Endodermal cell (in vitro differentiated cells): ENCODE measurements at regions not wholly inside any gene's neighbourhood (a gene's known extent, or its start where the extent isn't known, plus 50 kb on each side); places are given as distances from the start of the nearest gene placed in this dataset.

Source experiments
- DNase-seq: peaks from one replicate; pipeline ENCODE4 v3.0.0-alpha.2; 2017
- H3K27ac ChIP-seq: 2 replicates; pipeline ENCODE4 v1.5.1; 2013; ENCODE audit warnings: mild to moderate bottlenecking, low read depth, low read length, moderate library complexity
- H3K27me3 ChIP-seq: 2 replicates; pipeline ENCODE4 v1.6.1; 2013; ENCODE audit warnings: mild to moderate bottlenecking, low read length, moderate library complexity; ENCODE audit not compliant: insufficient read depth, control insufficient read depth, poor library complexity, severe bottlenecking
- H3K36me3 ChIP-seq: 2 replicates; pipeline ENCODE4 v1.7.0; 2013; ENCODE audit warnings: mild to moderate bottlenecking, low read length, moderate library complexity; ENCODE audit not compliant: control insufficient read depth, insufficient read depth
- H3K4me1 ChIP-seq: one replicate; pipeline ENCODE4 v1.7.0; 2013; ENCODE audit warnings: low read length; ENCODE audit not compliant: control insufficient read depth, insufficient read depth
- H3K4me3 ChIP-seq: 2 replicates; pipeline ENCODE4 v1.5.1; 2013; ENCODE audit warnings: mild to moderate bottlenecking, low read length, moderate library complexity
- H3K9ac ChIP-seq: 2 replicates; pipeline ENCODE4 v1.6.1; 2013; ENCODE audit warnings: mild to moderate bottlenecking, low read length, moderate library complexity; ENCODE audit not compliant: poor library complexity, severe bottlenecking; ENCODE audit errors: extremely low read depth
- H3K9me3 ChIP-seq: 2 replicates; pipeline ENCODE4 v1.6.1; 2013; ENCODE audit warnings: mild to moderate bottlenecking, low read length, moderate library complexity; ENCODE audit not compliant: control insufficient read depth
- H3K27ac Mint-ChIP-seq: 2 replicates; pipeline ENCODE4 v1.8.0; 2020; ENCODE audit warnings: mixed read lengths
- H3K27me3 Mint-ChIP-seq: 2 replicates; pipeline ENCODE4 v1.8.0; 2021; ENCODE audit warnings: mild to moderate bottlenecking, mixed read lengths; ENCODE audit not compliant: insufficient read depth
- H3K36me3 Mint-ChIP-seq: 2 replicates; pipeline ENCODE4 v1.8.0; 2020; ENCODE audit warnings: low read depth, mixed read lengths
- H3K4me1 Mint-ChIP-seq: 2 replicates; pipeline ENCODE4 v1.8.0; 2020; ENCODE audit warnings: mixed read lengths
- H3K4me3 Mint-ChIP-seq: 2 replicates; pipeline ENCODE4 v1.8.0; 2020; ENCODE audit warnings: mild to moderate bottlenecking, moderate library complexity, mixed read lengths
- H3K9me3 Mint-ChIP-seq: 2 replicates; pipeline ENCODE4 v1.8.0; 2020; ENCODE audit warnings: mild to moderate bottlenecking, mixed read lengths
- CTCF ChIP-seq: fragments of 200-600 bp; sonication (generic); conservative IDR thresholded peaks from 2 replicates; pipeline ENCODE4 v1.5.0; 2021; ENCODE audit warnings: antibody characterized with exemption, mild to moderate bottlenecking
- WGBS, 2 experiments: methylation state at CpG; one replicate each; pipeline versions ENCODE4 v1.1.5 to v1.1.7; 2013; ENCODE audit warnings: missing lambda C conversion rate in 2 of 2, mixed read lengths in 1 of 2; ENCODE audit not compliant: insufficient coverage in 1 of 2, insufficient read length in 1 of 2; 5-methylcytosine and 5-hydroxymethylcytosine counted together

DNA sequence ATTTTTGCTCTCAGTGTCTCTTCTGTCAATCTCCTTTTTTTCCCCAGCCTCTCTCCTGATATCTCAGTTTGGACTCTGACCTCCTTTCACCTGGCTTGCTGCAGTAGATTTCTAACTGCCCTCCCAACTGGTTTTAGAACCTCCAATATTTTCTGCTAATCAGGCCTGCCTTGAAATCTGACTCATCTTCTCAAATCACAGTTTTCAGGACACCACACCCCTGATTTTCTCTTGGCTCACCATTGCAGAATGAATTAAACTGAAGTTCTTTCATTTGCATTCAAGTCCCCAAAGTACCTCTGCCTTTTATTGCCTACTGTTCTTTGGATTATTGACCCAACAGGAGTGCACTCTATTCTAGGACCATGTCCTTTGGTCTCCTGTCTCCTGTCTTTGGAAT is 310.4 kb upstream of the TRPC7 start:
- Mint-ChIP-seq H3K4me1 (peaks cover 9% of the 10 kb centered on the region), H3K27ac (no peak overlapping the region), H3K4me3 (no peak overlapping the region), H3K9me3 (peaks cover 10% of the 10 kb centered on the region), H3K27me3 (peaks cover 2% of the 10 kb centered on the region), H3K36me3 (no peaks in the 10 kb centered on the region)
- TF ChIP-seq CTCF: no peak
- H3K4me1 ChIP-seq: no peaks in the 10 kb centered on the region
- H3K9me3 ChIP-seq: peaks cover 20% of the 10 kb centered on the region
- H3K27ac ChIP-seq: no peak overlapping the region
- no peaks in the 10 kb centered on the region for H3K27me3 ChIP-seq
- no peak overlapping the region for H3K4me3 ChIP-seq
- no peak overlapping the region for H3K9ac ChIP-seq
- H3K36me3 ChIP-seq: no peaks in the 10 kb centered on the region
- no peak for DNase-seq

GRCh38 chr5:136674178-136674577 is 308.8 kb upstream of the TRPC7 start:
- Mint-ChIP-seq H3K27ac (no peak overlapping the region), H3K4me1 (peaks cover 9% of the 10 kb centered on the region), H3K36me3 (no peaks in the 10 kb centered on the region), H3K9me3 (peaks cover 2% of the 10 kb centered on the region), H3K4me3 (no peak overlapping the region), H3K27me3 (peaks cover 2% of the 10 kb centered on the region)
- Histone ChIP-seq H3K27me3 (no peaks in the 10 kb centered on the region), H3K9me3 (peaks cover 11% of the 10 kb centered on the region), H3K27ac (no peak overlapping the region), H3K4me3 (no peak overlapping the region), H3K9ac (no peak overlapping the region), H3K4me1 (no peaks in the 10 kb centered on the region), H3K36me3 (no peaks in the 10 kb centered on the region)
- 88 to 100% methylated on average over 1 to 3 of the region's 4 CpGs for WGBS, 2 experiments
- no peak for DNase-seq
- no peak for TF ChIP-seq CTCF

DNA sequence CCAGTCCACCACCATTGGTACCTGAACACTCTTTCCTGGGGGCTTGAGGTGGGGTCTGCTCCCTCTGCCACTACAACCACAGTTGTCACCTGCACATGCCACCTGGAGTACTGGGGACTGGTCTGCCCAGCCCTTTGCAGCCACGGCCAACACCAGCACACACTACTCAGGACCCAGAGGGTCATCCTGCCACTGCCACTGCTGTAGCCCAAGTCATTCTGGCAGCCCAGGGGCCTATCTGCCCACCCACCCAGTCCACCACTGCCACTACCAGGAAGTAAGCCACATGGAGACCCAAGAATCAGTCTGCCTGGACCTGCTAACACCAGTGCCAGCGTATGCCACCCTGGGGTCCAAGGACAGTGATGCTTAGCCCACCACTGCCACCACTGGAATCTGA is 302.4 kb upstream of the TRPC7 start:
- Histone ChIP-seq H3K27me3 (no peaks in the 10 kb centered on the region), H3K27ac (no peak overlapping the region), H3K4me3 (no peak overlapping the region), H3K36me3 (no peaks in the 10 kb centered on the region), H3K9ac (no peak overlapping the region), H3K9me3 (peaks cover 7% of the 10 kb centered on the region), H3K4me1 (peaks cover 5% of the 10 kb centered on the region)
- Mint-ChIP-seq H3K4me1 (peaks cover 24% of the 10 kb centered on the region), H3K4me3 (no peak overlapping the region), H3K27ac (no peak overlapping the region), H3K27me3 (no peaks in the 10 kb centered on the region), H3K9me3 (peaks cover 7% of the 10 kb centered on the region), H3K36me3 (peaks cover 3% of the 10 kb centered on the region)
- WGBS, 2 experiments: 72% methylated on average over 2 of the region's 2 CpGs; no CpG with 5 or more reads in 1 of the 2 experiments
- DNase-seq: no peak
- TF ChIP-seq CTCF: no peak
